GM23338 (cell line): ENCODE measurements at regions not wholly inside any gene's neighbourhood (a gene's known extent, or its start where the extent isn't known, plus 50 kb on each side); places are given as distances from the start of the nearest gene placed in this dataset.

Experiments used
- ATAC-seq: fragments of 200-7000 bp; cut with Tn5 transposase; 3 replicates; pipeline ENCODE4 v1.9.1; 2020
- DNase-seq: peaks from one replicate; pipeline ENCODE4 v3.0.0-alpha.2; 2015; ENCODE audit warnings: low spot score
- H2AFZ ChIP-seq: fragments of 200-600 bp; sonication (generic); 2 replicates; pipeline ENCODE4 v1.8.0; 2016; ENCODE audit warnings: antibody characterized with exemption, mild to moderate bottlenecking, moderate library complexity
- H3F3A ChIP-seq: fragments of 200-600 bp; sonication (generic); replicated peaks from 2 replicates; pipeline ENCODE4 v1.8.0; 2017; ENCODE audit warnings: antibody characterized with exemption, mixed run types, low read depth
- H3K27ac ChIP-seq: fragments of 200-600 bp; sonication (generic); 2 replicates; pipeline ENCODE4 v1.6.1; 2016; ENCODE audit warnings: low read depth
- H3K27me3 ChIP-seq: fragments of 200-600 bp; sonication (generic); 2 replicates; pipeline ENCODE4 v1.8.0; 2016; ENCODE audit warnings: mild to moderate bottlenecking, mixed run types, moderate library complexity; ENCODE audit not compliant: insufficient read depth
- H3K36me3 ChIP-seq: fragments of 200-600 bp; sonication (generic); 2 replicates; pipeline ENCODE4 v1.8.0; 2016; ENCODE audit warnings: mild to moderate bottlenecking; ENCODE audit not compliant: insufficient read depth
- H3K4me1 ChIP-seq: fragments of 200-600 bp; sonication (generic); 2 replicates; pipeline ENCODE4 v1.8.0; 2016; ENCODE audit warnings: mild to moderate bottlenecking, moderate library complexity; ENCODE audit not compliant: insufficient read depth
- H3K4me2 ChIP-seq: fragments of 200-600 bp; sonication (generic); 2 replicates; pipeline ENCODE4 v1.7.1; 2017; ENCODE audit warnings: mixed run types
- H3K4me3 ChIP-seq: fragments of 200-600 bp; sonication (generic); 2 replicates; pipeline ENCODE4 v1.6.1; 2016; ENCODE audit warnings: mixed run types
- H3K79me2 ChIP-seq: fragments of 200-600 bp; sonication (generic); replicated peaks from 2 replicates; pipeline ENCODE4 v1.8.0; 2017; ENCODE audit warnings: mild to moderate bottlenecking; ENCODE audit not compliant: insufficient read depth
- H3K9me2 ChIP-seq: fragments of 200-600 bp; sonication (generic); 2 replicates; pipeline ENCODE4 v1.8.0; 2017; ENCODE audit not compliant: insufficient read depth
- H4K20me1 ChIP-seq: fragments of 200-600 bp; sonication (generic); replicated peaks from 2 replicates; pipeline ENCODE4 v1.8.0; 2017; ENCODE audit warnings: mild to moderate bottlenecking; ENCODE audit not compliant: insufficient read depth
- H3K27ac Mint-ChIP-seq: 2 replicates; pipeline ENCODE4 v1.8.0; 2020; ENCODE audit warnings: inconsistent platforms, mild to moderate bottlenecking, moderate library complexity, mixed read lengths
- H3K27me3 Mint-ChIP-seq: 3 replicates; pipeline ENCODE4 v1.8.0; 2022; ENCODE audit warnings: low read depth, mild to moderate bottlenecking, moderate library complexity, mixed read lengths, inconsistent platforms; ENCODE audit not compliant: insufficient read depth, poor library complexity
- H3K36me3 Mint-ChIP-seq: 3 replicates; pipeline ENCODE4 v1.8.0; 2021; ENCODE audit warnings: low read depth, mild to moderate bottlenecking, inconsistent platforms, moderate library complexity, mixed read lengths
- H3K4me1 Mint-ChIP-seq: 3 replicates; pipeline ENCODE4 v1.8.0; 2020; ENCODE audit warnings: mild to moderate bottlenecking, inconsistent platforms, mixed read lengths
- H3K4me3 Mint-ChIP-seq: 3 replicates; pipeline ENCODE4 v1.8.0; 2021; ENCODE audit warnings: moderate library complexity, mild to moderate bottlenecking, inconsistent platforms, mixed read lengths
- H3K9me3 Mint-ChIP-seq: 3 replicates; pipeline ENCODE4 v1.8.0; 2020; ENCODE audit warnings: moderate library complexity, mild to moderate bottlenecking, inconsistent platforms, mixed read lengths
- CREB1 ChIP-seq: fragments of 250-450 bp; sonication (Bioruptor Pico); IDR thresholded peaks from 2 replicates; pipeline ENCODE4 v1.5.0; 2020; ENCODE audit warnings: low read depth, mild to moderate bottlenecking, moderate library complexity
- CTCF ChIP-seq, 2 experiments: fragments of 200-600 bp in 1 of 2; sonication (generic) in 1 of 2; conservative IDR thresholded peaks; 2 replicates each; pipeline versions ENCODE4 v1.5.1 to v1.6.1; 2016 to 2017; ENCODE audit warnings: antibody characterized with exemption in 2 of 2, low read depth in 2 of 2, mild to moderate bottlenecking in 2 of 2, moderate library complexity in 1 of 2
- STAT1 ChIP-seq: IDR thresholded peaks from one replicate; pipeline ENCODE4 v1.6.1; 2016; ENCODE audit warnings: antibody characterized with exemption; ENCODE audit not compliant: unreplicated experiment
- ZNF114 ChIP-seq: fragments of 250-450 bp; sonication (Bioruptor Pico); IDR thresholded peaks from 2 replicates; pipeline ENCODE4 v1.5.0; 2020; ENCODE audit warnings: mild to moderate bottlenecking, moderate library complexity
- ZNF462 ChIP-seq: fragments of 250-450 bp; sonication (Bioruptor Pico); IDR thresholded peaks from 2 replicates; pipeline ENCODE4 v1.5.0; 2020; ENCODE audit warnings: mild to moderate bottlenecking, moderate library complexity
- TF ChIP-seq, protein P1 (sequence below): IDR thresholded peaks from 2 replicates; pipeline ENCODE4 v1.6.1; 2016; ENCODE audit warnings: antibody characterized with exemption

DNA sequence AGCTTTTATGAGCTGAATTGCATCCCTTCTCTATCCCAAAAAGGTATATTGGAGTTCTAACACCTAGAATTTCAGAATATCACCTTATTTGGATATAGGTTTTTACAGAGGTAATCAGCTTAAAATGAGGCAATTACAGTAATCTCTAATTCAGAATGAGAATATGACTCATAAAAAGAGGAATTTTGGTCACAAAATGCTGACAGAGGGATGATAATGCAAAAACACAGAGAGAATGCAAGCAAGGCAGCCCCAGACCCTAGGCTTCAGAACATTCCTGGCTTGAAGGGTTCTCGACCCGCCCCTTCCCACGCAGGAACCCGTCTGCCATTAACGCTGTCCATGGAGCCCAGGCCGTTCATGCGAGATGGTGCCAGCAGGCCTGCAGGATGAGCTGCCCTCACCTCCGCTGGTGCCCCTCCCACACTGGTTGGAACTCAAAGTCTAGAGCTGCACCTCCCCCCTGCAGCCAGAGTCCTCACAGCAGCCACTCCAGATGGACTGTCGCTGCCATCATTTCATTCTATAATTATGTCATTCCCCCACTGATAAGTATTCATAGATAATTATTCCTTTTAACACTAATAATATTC, 1173.4 kb upstream of the ACO1 start:
- no peaks in the 10 kb centered on the region for H3K36me3 Mint-ChIP-seq

More for the DNA sequence above, 1173.4 kb upstream of the ACO1 start:
- no peak overlapping the region for H3K4me3 ChIP-seq
- no peaks in the 10 kb centered on the region for H3K4me1 Mint-ChIP-seq
- DNase-seq, result peak; percentile 25
- H3K27ac Mint-ChIP-seq, result no peak overlapping the region
- no peak overlapping the region for H3K4me2 ChIP-seq
- no peaks in the 10 kb centered on the region for H3K36me3 ChIP-seq
- H3K79me2 ChIP-seq, result no peaks in the 10 kb centered on the region
- no peaks in the 10 kb centered on the region for H3K9me3 Mint-ChIP-seq
- no peaks in the 10 kb centered on the region for H3K4me1 ChIP-seq
- no peak overlapping the region for H3K27ac ChIP-seq
- H3F3A ChIP-seq, result no peaks in the 10 kb centered on the region
- H3K4me3 Mint-ChIP-seq, result no peak overlapping the region
- no peaks in the 10 kb centered on the region for H3K27me3 ChIP-seq
- TF ChIP-seq CREB1 (CRISPR knock-in tag) (no peak), ZNF462 (no peak), CTCF (conservative IDR thresholded peaks at IDR 0.05; ENCODE audit: low read depth in 2 of 2) (no peak), STAT1 (no peak), ZNF114 (no peak)
- TF ChIP-seq, protein P1, sequence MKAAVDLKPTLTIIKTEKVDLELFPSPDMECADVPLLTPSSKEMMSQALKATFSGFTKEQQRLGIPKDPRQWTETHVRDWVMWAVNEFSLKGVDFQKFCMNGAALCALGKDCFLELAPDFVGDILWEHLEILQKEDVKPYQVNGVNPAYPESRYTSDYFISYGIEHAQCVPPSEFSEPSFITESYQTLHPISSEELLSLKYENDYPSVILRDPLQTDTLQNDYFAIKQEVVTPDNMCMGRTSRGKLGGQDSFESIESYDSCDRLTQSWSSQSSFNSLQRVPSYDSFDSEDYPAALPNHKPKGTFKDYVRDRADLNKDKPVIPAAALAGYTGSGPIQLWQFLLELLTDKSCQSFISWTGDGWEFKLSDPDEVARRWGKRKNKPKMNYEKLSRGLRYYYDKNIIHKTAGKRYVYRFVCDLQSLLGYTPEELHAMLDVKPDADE, result no peak
- no peak overlapping the region for H2AFZ ChIP-seq
- peak; percentile 53; the same call in 2 of the 3 replicates for ATAC-seq
- no peaks in the 10 kb centered on the region for H3K27me3 Mint-ChIP-seq
- no peaks in the 10 kb centered on the region for H4K20me1 ChIP-seq
- H3K9me2 ChIP-seq, result no peaks in the 10 kb centered on the region
